ENCODE measurements at regions not wholly inside any gene's neighbourhood (a gene's known extent, or its start where the extent isn't known, plus 50 kb on each side); places are given as distances from the start of the nearest gene placed in this dataset.
"Not testable (repeated sequence)": the region's sequence is repeated elsewhere in the genome, so short reads cannot be mapped to it uniquely, and the experiment has no call there.

- H3K4me1 Mint-ChIP-seq: no peaks in the 10 kb centered on the region
- intact Hi-C loops (cut with micrococcal nuclease): no loop called here
- POLR2A ChIA-PET: no interaction called here
- CTCF ChIA-PET: no interaction called here
- H3K27me3 Mint-ChIP-seq: no peaks in the 10 kb centered on the region
- TF ChIP-seq CTCF (IDR thresholded peaks at IDR 0.05): no peak
- DNase-seq: no peak
- H3K9me3 Mint-ChIP-seq: peaks cover 7% of the 10 kb centered on the region
- H3K36me3 Mint-ChIP-seq (ENCODE audit: low read depth): no peaks in the 10 kb centered on the region
- H3K27ac Mint-ChIP-seq: no peak overlapping the region
- no peak for ATAC-seq (ENCODE audit: low read depth)
- no peak overlapping the region for H3K4me3 Mint-ChIP-seq
These were observed 118.3 kb upstream of the ANKRD30BL start for GRCh38 chr2:132279930-132280615.

GRCh38 chr2:132280912-132281311 is 119.2 kb upstream of the ANKRD30BL start:
- ATAC-seq (ENCODE audit: low read depth): no peak
- no peak for DNase-seq
- Mint-ChIP-seq H3K27ac (no peak overlapping the region), H3K9me3 (peaks cover 7% of the 10 kb centered on the region), H3K27me3 (no peaks in the 10 kb centered on the region), H3K4me1 (no peaks in the 10 kb centered on the region), H3K4me3 (no peak overlapping the region), H3K36me3 (ENCODE audit: low read depth) (no peaks in the 10 kb centered on the region)
- POLR2A ChIA-PET: no interaction called here
- intact Hi-C loops (cut with micrococcal nuclease): no loop called here
- no peak for TF ChIP-seq CTCF (IDR thresholded peaks at IDR 0.05)
- CTCF ChIA-PET: no interaction called here

- DNase-seq; H3K36me3 Mint-ChIP-seq (ENCODE audit: low read depth); POLR2A ChIA-PET; intact Hi-C loops (cut with micrococcal nuclease); CTCF ChIA-PET; H3K4me3 Mint-ChIP-seq; H3K9me3 Mint-ChIP-seq; H3K27me3 Mint-ChIP-seq; H3K4me1 Mint-ChIP-seq; H3K27ac Mint-ChIP-seq; ATAC-seq (ENCODE audit: low read depth): not testable (repeated sequence)
These were observed 120.4 kb upstream of the ANKRD30BL start for GRCh38 chr2:132282104-132282503.

GRCh38 chr2:132282911-132283310 is 121.2 kb upstream of the ANKRD30BL start:
- Mint-ChIP-seq H3K36me3 (ENCODE audit: low read depth) (no peaks in the 10 kb centered on the region), H3K27ac (no peak overlapping the region), H3K4me3 (no peak overlapping the region), H3K4me1 (no peaks in the 10 kb centered on the region), H3K9me3 (peaks cover 5% of the 10 kb centered on the region), H3K27me3 (no peaks in the 10 kb centered on the region)
- no peak for TF ChIP-seq CTCF (IDR thresholded peaks at IDR 0.05)
- POLR2A ChIA-PET: no interaction called here
- CTCF ChIA-PET: no interaction called here
- DNase-seq: no peak
- no peak for ATAC-seq (ENCODE audit: low read depth)
- intact Hi-C loops (cut with micrococcal nuclease): no loop called here

- ATAC-seq (ENCODE audit: low read depth); H3K4me3 Mint-ChIP-seq; H3K9me3 Mint-ChIP-seq; H3K4me1 Mint-ChIP-seq; H3K27me3 Mint-ChIP-seq; POLR2A ChIA-PET; H3K36me3 Mint-ChIP-seq (ENCODE audit: low read depth); H3K27ac Mint-ChIP-seq; intact Hi-C loops (cut with micrococcal nuclease); DNase-seq; CTCF ChIA-PET: not testable (repeated sequence)
These were observed 124.6 kb upstream of the ANKRD30BL start for GRCh38 chr2:132286289-132286911.

GRCh38 chr2:132287910-132288309 is 126.2 kb upstream of the ANKRD30BL start:
- H3K9me3 Mint-ChIP-seq; H3K27me3 Mint-ChIP-seq; POLR2A ChIA-PET; H3K4me3 Mint-ChIP-seq; intact Hi-C loops (cut with micrococcal nuclease); DNase-seq; ATAC-seq (ENCODE audit: low read depth); H3K27ac Mint-ChIP-seq; H3K4me1 Mint-ChIP-seq; H3K36me3 Mint-ChIP-seq (ENCODE audit: low read depth); CTCF ChIA-PET: not testable (repeated sequence)

- H3K36me3 Mint-ChIP-seq (ENCODE audit: low read depth); H3K4me3 Mint-ChIP-seq; ATAC-seq (ENCODE audit: low read depth); H3K9me3 Mint-ChIP-seq; intact Hi-C loops (cut with micrococcal nuclease); DNase-seq; POLR2A ChIA-PET; H3K4me1 Mint-ChIP-seq; H3K27ac Mint-ChIP-seq; H3K27me3 Mint-ChIP-seq; CTCF ChIA-PET: not testable (repeated sequence)
These were observed 127.4 kb upstream of the ANKRD30BL start for GRCh38 chr2:132289138-132289537.

- DNase-seq; H3K4me3 Mint-ChIP-seq; ATAC-seq (ENCODE audit: low read depth); H3K9me3 Mint-ChIP-seq; H3K27me3 Mint-ChIP-seq; intact Hi-C loops (cut with micrococcal nuclease); H3K4me1 Mint-ChIP-seq; H3K27ac Mint-ChIP-seq; CTCF ChIA-PET; H3K36me3 Mint-ChIP-seq (ENCODE audit: low read depth): not testable (repeated sequence)
- POLR2A ChIA-PET: interaction anchor here (0.7 kb wide), 1 partner anchor 797 kb away, joined by 4 read pairs; no protein-coding TSS in a partner anchor
These were observed 126.8 kb upstream of the GPR39 start for GRCh38 chr2:132289812-132290211.

- peak overlapping the region; percentile 19 for H3K4me3 Mint-ChIP-seq
- H3K27me3 Mint-ChIP-seq; H3K36me3 Mint-ChIP-seq (ENCODE audit: low read depth); ATAC-seq (ENCODE audit: low read depth); POLR2A ChIA-PET; CTCF ChIA-PET; H3K9me3 Mint-ChIP-seq; H3K27ac Mint-ChIP-seq; H3K4me1 Mint-ChIP-seq; intact Hi-C loops (cut with micrococcal nuclease); DNase-seq: not testable (repeated sequence)
These were observed 115.8 kb upstream of the GPR39 start for GRCh38 chr2:132300592-132301378.
